ENCODE measurements at regions not wholly inside any gene's neighbourhood (a gene's known extent, or its start where the extent isn't known, plus 50 kb on each side); places are given as distances from the start of the nearest gene placed in this dataset.
A peak's percentile ranks its signal among the peaks of the same experiment; 100 is the strongest.

- no peak for DNase-seq (ENCODE audit: low spot score)
These were observed 79.8 kb upstream of the IPO9 start for GRCh38 chr1:201749059-201749690.

- DNase-seq (ENCODE audit: low spot score): no peak
These were observed 78.8 kb upstream of the IPO9 start for GRCh38 chr1:201750120-201750519.

- no peak for DNase-seq (ENCODE audit: low spot score)
These were observed 78.0 kb upstream of the IPO9 start for GRCh38 chr1:201750934-201751333.

GRCh38 chr1:201751872-201752271 is 77.1 kb upstream of the IPO9 start:
- no peak for DNase-seq (ENCODE audit: low spot score)

GRCh38 chr1:201752333-201752732 is 76.6 kb upstream of the IPO9 start:
- no peak for DNase-seq (ENCODE audit: low spot score)

GRCh38 chr1:201753492-201753891 is 75.5 kb upstream of the IPO9 start:
- no peak for DNase-seq (ENCODE audit: low spot score)

GRCh38 chr1:201754353-201754752 is 74.6 kb upstream of the IPO9 start:
- DNase-seq (ENCODE audit: low spot score): no peak

- no peak for DNase-seq (ENCODE audit: low spot score)
These were observed 73.8 kb upstream of the IPO9 start for GRCh38 chr1:201755200-201755599.

GRCh38 chr1:201756406-201756805 is 72.6 kb upstream of the IPO9 start:
- peak; percentile 35 for DNase-seq (ENCODE audit: low spot score)

- no peak for DNase-seq (ENCODE audit: low spot score)
These were observed 70.4 kb upstream of the IPO9 start for GRCh38 chr1:201758499-201759050.

GRCh38 chr1:201759194-201759815 is 69.7 kb upstream of the IPO9 start:
- no peak for DNase-seq (ENCODE audit: low spot score)

GRCh38 chr1:201760516-201760915 is 68.4 kb upstream of the IPO9 start:
- no peak for DNase-seq (ENCODE audit: low spot score)

- no peak for DNase-seq (ENCODE audit: low spot score)
These were observed 67.8 kb upstream of the IPO9 start for GRCh38 chr1:201761178-201761577.

GRCh38 chr1:201761871-201762270 is 67.1 kb upstream of the IPO9 start:
- no peak for DNase-seq (ENCODE audit: low spot score)

- no peak for DNase-seq (ENCODE audit: low spot score)
These were observed 66.6 kb upstream of the IPO9 start for GRCh38 chr1:201762381-201762780.

- DNase-seq (ENCODE audit: low spot score): peak; percentile 48
These were observed 65.4 kb upstream of the IPO9 start for GRCh38 chr1:201763455-201764140.

- DNase-seq (ENCODE audit: low spot score): no peak
These were observed 64.8 kb upstream of the IPO9 start for GRCh38 chr1:201764166-201764565.

- no peak for DNase-seq (ENCODE audit: low spot score)
These were observed 64.4 kb upstream of the IPO9 start for GRCh38 chr1:201764579-201764978.

GRCh38 chr1:201766131-201766866 is 62.7 kb upstream of the IPO9 start:
- peak; percentile 87 for DNase-seq (ENCODE audit: low spot score)

- DNase-seq (ENCODE audit: low spot score): no peak
These were observed 61.6 kb upstream of the IPO9 start for GRCh38 chr1:201767339-201767738.

- DNase-seq (ENCODE audit: low spot score): no peak
These were observed 59.9 kb upstream of the IPO9 start for GRCh38 chr1:201769072-201769471.

GRCh38 chr1:201769966-201770365 is 59.0 kb upstream of the IPO9 start:
- DNase-seq (ENCODE audit: low spot score): peak; percentile 83

All from AG20443 (cell line).